Testis (tissue), 2 donors: ENCODE measurements at regions not wholly inside any gene's neighbourhood (a gene's known extent, or its start where the extent isn't known, plus 50 kb on each side); places are given as distances from the start of the nearest gene placed in this dataset.

Source experiments
- CTCF ChIP-seq, 3 experiments: fragments of 450-650 bp in 2 of 3; fragments of 200-600 bp in 1 of 3; sonication (generic) in 1 of 3; IDR thresholded peaks; one replicate each; pipeline ENCODE4 v1.5.1; 2016 to 2019; ENCODE audit warnings: antibody characterized with exemption in 3 of 3, mild to moderate bottlenecking in 2 of 3, moderate library complexity in 1 of 3
- POLR2A ChIP-seq: fragments of 450-650 bp; IDR thresholded peaks from one replicate; pipeline ENCODE4 v1.6.1; 2017; ENCODE audit warnings: antibody characterized with exemption, mild to moderate bottlenecking, moderate library complexity

- TF ChIP-seq POLR2A (no peak), CTCF (IDR thresholded peaks at IDR 0.05) (no peak)
These were observed 221.8 kb upstream of the CTAGE1 start for GRCh38 chr18:22639561-22639960.
